Pulmonary artery endothelial cell (primary cell): ENCODE measurements at regions not wholly inside any gene's neighbourhood (a gene's known extent, or its start where the extent isn't known, plus 50 kb on each side); places are given as distances from the start of the nearest gene placed in this dataset.

ENCODE experiments used
- DNase-seq: peaks from one replicate; pipeline ENCODE4 v3.0.0-alpha.2; 2011; ENCODE audit warnings: low read depth, low spot score

DNA sequence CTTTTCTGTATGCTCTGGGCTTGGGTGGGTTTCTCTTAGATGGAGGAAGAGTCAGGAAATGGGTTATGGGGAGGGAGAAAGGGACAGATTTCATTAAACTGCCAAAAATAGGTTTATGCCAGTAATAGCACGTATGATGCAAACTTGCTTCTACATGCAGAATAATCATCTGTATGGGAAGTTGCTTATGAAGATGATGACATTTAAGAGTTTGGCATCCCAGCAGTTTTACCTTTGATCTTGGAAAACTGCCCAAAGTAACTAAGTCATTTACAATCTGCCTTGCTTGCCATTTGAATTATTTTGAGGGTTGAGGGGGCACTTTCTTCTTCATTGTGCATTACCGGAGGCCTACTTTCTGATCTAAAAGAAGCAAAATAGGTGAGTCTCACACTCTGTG is 282.9 kb upstream of the ANKRD55 start:
- no peak for DNase-seq

DNA sequence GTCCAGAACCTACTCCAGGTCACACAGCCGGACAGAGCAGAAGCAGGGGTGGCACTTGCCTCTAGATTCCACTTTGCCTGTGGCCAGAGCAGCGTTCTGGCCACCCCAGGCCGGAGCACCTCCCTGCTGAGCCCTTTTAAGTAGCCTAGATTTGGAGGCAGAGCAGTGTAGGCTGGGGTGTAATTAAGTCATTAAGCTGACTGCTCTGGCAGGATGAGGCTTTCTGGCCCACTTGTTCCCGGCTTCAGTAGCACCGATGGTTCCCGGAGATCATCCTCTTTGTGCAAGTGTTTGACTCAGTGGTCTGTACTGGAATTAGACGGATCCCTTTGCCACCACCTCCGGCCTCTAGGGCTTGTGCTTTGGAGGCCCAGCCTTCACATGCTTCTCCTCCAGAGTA is 281.9 kb upstream of the ANKRD55 start:
- no peak for DNase-seq

DNA sequence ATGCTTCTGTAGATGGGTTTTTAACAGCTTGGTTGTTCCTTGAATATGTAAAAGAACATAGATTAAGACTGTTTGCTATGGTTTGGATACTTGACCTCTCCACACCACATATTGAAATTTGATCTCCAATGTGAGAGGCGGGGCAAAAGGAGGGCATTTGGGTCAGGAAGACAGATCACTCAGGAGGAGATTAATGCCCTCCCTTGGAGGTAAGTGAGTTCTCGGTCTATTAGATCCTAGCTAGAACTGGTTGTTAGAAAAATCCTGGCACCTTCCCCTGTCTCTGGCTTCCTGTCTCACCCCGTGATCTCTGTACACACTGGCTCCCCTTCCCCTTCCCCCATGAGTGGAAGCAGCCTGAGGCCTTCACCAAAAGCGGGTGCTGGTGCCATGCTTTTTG is 281.1 kb upstream of the ANKRD55 start:
- no peak for DNase-seq

DNA sequence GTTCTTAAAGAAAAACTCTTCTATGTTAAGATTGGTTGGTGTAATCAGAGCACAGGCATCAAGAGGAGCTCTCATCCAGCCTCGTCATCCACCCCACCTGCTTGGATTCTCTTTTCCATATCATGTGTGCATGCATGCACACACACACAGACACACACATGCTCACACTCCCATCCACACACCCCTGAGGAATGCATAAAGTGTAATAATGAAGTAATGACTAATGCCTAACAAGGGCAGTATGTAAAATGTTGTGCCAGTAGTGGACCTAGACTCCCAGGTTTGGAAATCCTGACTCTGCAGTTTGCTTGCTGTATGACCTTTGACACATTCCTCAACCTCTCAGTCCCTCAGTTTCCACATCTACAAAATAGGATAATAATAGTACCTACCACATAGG is 280.0 kb upstream of the ANKRD55 start:
- no peak for DNase-seq

DNA sequence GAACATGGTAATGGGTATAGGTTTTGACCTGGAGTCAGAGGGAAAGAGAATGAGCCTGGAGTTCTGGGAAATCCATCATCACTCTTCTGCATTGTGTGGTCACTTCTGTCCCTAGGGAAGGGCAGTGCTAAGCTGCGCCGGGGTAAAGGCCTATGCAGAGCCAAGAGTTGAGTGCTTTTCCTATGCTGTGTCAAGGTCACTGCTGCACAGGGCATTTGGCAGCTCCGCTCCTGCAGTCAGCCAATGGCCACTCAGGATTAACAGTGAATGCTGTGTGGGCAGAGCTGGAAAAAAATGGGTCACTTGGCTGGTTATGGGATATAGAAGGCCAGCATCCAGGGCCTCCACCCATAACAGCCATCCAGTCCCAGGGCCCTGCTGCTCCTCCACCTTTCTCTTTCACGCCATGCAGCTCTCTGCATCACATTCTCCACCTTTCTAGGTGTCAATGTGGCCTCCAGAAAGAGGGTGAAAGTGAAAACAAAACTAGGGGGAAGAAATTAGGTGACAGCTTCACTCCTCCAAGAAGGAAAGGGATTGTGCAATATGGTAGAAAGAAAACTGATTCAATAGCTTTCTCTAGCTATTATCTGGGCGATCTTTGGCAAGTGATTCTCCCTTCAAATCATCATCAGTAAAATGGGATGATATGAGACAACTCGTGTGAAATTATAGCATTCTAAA is 279.3 kb upstream of the ANKRD55 start:
- no peak for DNase-seq

DNA sequence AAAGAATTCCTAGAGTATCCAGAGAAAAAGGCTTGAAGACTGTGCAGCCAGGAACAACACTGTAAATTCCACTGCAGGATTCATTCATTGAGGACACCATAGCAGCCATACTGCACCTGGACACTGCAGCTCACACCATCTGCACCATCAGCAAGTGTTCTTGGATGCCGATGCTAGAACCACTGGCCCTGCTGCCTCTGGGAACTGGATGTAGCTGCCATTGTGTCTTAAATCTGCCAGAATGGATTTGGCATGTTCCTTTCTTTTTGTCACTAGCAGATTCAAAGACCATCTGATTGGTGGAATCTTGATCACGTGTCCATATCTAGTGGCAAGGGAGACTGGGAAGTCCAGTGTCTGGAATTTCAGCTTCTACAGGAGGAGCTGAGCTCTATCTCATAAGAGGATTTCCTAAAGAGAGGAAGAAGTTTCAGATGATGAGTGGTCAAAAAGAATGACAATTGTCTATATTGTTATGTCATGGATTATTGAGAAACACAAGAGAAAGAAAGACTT is 278.3 kb upstream of the ANKRD55 start:
- no peak for DNase-seq

DNA sequence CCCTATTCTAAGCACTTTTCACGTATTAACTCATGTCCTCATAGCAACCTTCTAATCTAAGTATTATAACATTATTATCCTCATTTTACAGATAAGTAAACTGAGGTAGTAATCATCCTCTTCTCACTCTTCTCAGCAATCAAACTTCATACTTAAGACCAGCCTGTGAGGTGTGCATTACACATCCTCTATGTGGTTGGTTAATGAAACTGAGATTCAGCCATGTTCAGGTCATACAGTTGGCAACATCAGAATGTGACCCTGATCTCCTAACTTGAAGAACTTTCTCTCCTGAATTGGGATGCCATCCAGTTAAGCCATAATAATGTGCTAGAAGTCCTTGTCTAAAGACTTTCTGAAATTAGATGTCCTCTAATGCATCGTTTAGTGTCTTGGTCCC is 275.1 kb upstream of the ANKRD55 start:
- DNase-seq = no peak

DNA sequence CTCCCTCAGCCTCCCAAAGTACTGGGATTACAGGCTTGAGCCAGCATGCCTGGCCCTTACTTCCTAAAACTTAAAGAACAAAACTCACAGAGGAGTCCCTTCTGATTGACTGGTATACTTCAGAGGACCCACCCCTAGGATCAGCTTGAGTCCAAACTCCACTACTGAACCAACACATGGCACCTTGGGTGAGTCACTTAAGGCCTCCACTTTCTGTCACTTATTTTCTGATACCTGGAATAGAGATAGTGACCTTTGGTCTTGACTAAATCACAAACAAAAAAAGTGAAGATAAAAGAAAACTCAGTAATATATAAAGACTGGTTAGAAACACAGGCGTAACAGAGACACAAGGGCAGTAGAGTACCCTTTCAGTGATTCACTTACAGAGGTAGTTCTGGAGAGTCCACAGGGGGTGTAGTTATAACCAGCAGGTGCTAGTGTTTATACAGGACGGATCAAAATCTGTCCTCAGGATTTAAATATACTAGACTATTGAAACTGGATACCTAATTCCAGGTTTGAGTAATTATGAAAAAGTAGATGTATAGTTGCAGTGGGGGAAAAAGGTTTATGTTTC is 274.3 kb upstream of the ANKRD55 start:
- no peak for DNase-seq

DNA sequence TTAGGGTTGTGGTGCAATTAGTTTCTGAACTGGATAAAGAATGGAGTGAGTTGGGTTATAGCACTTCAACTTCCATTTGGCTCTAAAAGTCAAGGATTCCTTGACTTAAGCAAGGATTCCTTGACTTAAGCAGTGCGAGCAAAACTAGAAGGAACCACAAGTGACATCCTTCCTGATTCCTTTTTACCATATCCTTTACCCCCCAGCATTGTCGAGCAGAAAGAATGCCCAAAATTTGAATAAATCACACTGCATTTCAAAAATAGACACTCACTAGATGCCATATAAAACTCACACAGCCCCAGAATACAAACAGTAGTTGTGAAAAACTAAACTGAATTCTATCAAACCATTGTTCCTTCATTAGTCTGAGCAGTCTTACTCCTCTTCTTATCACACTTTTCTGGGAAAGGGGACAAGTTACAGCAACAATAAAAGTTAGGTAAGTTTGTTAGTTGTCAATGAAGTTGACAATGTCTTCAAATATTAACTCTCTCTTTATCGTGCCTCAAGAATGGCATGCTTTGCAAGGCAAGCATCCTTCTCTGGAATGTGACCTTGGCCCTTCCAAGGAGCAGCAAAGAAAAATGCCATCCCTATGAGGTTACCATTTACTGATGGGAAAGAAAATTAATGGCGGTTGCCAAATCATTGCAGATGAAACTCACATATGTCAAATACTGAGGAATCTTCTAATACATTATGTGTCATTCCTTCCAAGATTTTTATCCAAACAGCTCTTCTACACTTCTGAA is 273.3 kb upstream of the ANKRD55 start:
- DNase-seq = no peak

DNA sequence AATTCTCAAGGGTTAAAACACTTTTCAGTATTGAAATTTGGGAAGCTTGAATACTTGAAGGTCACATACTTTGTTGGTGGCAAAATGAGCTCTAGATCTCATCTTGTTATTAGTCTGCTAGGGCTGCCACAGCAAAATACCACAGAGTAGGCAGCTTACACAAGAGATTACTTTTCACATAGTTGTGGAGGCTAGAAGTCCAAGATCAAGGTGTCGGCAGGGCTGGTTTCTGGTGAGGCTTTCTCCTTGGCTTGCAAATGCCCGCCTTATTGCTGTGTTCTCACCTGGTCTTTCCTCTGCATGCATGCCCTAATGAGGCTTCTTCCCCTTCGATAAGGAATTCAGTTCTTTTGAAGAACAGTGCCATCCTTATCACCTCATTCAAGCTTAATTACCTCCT is 270.8 kb upstream of the ANKRD55 start:
- no peak for DNase-seq

DNA sequence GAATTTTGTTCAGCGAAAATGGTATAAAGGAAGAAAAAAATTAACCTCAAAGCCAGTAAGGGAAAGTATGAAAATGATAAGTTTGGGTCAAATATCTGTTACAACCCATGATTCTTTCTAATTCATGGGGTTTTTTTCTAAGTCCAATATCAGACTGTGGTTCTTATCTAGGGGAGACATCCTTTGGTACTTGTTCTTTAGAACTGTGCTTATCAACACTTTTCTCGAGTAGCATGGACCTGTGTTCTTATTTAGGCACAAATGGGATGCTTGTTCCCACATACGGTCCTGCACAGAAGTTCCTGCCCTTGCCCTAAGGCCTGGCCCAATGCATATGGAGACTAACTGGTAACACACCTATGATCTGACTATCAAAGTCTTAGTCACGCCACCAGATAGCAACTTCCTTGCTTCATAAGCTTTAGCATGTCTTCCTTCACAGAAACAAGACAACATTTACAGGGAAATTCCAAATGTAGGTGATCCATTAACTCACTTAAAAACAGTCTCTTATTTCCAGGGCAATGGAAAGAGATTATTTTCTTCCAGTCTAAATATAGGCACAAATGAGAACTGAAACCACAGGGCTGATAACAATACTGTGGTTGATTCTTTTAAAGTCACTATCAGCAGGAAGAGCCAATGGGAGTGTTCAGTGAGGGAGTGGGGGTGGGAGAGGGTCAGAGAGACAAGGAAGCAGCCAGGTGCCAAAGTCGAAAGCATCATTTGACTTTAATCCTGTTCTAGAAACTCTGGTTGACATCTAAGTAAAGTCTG is 268.8 kb upstream of the ANKRD55 start:
- no peak for DNase-seq

DNA sequence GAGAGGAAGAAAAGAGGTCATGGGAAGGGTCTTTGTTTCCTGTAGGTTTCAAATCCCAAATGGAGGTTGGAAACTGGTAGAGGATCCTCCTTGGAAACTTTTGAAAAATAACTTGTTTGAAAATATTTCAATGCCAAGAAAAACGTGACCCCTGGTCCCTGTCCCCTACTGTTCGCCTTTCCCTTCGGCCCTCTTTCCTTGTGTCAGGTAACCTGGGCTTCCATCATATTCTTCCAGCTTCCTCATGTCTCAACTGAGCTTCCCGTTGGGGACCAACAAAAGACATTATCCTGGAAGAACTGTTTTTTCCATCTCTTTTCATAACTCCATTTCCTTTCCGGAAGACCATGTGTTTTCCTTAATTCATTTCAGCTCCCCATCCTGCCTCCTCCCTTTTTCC is 266.8 kb upstream of the ANKRD55 start:
- no peak for DNase-seq

DNA sequence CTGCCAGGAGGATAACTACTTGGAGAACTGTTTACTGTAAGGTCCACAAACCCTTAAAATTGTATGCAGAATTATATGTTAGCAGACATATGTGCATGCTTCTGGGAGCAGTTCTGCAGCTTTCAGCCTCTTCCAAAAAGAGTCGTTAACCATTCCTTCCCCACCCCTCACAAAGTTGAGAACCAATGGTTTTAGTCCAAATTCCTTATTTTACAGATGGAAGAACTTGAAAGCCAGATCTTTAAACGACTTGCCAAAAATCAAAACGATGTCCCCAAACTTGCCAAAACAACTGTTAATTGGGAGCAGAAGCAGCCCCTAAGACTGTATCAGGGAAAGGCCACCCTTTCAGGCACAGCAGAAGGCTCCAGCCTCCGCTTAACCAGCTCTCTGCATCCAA is 266.4 kb upstream of the ANKRD55 start:
- no peak for DNase-seq

DNA sequence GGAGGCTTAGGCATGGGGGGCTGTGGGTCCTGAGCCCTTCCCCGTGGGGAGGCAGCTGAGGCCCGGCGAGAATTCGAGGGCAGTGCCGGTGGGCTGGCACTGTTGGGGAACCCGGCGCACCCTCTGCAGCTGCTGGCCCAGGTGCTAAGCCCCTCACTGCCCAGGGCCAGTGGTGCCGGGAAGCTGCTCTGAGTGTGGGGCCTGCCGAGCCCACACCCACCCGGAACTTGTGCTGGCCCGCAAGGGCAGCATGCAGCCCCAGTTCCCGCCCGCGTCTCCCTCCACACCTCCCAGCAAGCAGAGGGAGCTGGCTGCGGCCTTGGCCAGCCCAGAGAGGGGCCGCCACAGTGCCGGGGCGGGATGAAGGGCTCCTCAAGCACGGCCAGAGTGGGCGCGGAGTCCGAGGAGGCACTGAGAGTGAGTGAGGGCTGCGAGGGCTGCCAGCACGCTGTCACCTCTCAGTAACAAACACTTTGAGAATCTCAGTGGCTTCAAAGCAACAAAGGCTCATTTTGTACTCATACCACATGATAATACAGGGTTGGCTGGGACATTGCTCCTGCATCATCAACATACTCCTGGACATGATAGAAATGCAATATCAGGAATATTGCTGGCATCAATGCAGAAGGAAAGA is 265.7 kb upstream of the ANKRD55 start:
- no peak for DNase-seq

DNA sequence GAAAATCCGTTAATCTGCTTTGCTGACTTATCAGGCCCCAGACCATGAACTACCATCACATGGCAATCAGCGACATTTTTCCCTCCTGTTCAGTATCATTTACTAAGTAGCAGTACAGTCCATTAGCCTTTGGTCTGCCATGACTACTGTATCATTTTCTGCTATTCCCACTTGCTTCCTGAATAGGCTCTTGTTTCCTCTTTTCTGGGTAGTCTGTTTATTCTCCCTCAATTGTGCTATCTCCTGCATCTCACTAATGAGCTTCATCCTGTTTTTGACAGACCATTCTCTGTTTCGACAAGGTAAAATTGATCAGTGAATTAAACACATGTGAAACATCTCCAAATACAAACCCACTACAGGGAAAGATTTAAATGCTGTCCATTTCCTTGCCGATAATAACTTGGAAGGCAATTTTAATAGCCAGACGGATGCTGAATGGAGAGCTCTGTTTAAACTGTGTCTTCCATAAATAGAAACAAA is 263.5 kb upstream of the ANKRD55 start:
- DNase-seq = no peak

DNA sequence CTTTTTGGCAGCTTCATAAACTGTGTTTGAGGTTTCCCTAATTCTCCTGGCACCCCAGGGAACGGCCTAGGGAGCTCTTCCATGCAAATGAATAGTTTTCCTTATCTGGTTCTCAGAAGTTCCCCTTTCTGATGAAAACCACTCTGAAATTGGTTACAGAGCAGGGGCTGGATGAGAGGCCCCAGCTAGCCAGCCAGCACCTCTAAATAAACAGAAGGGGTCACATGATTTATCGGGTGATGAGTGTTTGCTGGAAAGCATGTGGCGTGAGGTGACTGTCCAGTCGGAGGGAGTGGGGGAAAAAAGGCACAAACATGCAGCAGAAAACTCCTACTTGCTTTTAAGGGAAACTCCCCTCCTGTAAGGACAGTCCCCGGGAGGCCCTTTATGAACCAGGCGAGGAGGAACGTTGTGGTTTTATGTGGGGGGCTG is 261.2 kb upstream of the ANKRD55 start:
- DNase-seq = no peak

DNA sequence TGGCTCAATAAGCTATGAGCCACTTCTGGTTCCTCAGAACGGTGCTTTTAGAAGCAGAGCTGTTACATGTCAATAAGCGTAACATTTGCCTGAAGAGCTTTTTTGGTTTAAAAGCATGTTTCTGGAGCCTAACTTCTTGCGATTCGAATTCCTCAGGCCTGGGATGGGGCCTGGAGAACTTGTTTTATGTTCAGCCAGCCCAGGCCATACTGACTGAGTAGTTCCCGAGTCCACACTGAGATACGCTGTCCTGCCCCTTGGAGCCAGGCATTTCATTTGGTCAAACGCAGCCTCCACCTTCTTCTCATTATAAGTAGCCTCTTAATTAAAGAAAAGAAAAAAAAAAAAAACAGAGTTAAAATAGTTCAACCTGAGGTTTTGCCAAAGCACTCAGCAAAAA is 260.6 kb upstream of the ANKRD55 start:
- DNase-seq = no peak

DNA sequence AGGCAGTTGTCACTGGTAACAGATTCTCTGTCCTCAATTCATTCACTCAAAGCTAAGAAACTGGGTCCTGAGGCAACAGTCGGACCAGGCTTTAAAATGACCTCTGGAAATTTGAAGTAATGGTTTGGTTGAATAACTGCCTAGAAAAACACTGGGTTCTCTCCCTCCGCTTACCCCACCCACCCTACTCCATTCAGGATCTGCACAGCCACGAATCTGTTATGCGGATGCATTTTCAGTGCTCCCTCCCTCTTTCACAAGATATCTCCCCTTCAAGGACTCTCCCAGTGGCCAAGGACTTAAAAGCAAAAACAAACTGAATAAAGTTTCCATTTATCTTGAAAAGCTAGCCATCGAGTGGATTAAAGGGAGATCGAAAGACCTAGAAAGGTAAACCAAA is 260.2 kb upstream of the ANKRD55 start:
- DNase-seq = no peak

DNA sequence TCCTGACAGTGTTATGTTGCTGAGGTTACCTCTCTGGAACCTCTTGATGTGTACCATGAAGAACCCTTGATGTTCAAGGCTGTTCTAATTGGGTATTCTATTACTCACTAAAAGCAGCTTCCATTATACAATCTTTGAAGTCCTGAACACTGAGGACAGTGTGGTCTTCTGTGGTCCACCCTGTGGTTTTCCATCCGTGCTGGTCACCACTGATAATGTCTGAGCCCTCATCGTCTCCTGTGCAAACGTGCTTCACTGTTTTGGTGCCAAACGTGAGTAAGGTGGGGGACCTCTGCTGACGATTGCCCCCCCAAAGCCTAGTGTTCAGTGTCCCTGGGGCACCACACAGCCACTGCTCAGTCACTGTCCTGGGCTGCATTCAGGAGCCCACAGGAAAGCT is 259.7 kb upstream of the ANKRD55 start:
- no peak for DNase-seq

DNA sequence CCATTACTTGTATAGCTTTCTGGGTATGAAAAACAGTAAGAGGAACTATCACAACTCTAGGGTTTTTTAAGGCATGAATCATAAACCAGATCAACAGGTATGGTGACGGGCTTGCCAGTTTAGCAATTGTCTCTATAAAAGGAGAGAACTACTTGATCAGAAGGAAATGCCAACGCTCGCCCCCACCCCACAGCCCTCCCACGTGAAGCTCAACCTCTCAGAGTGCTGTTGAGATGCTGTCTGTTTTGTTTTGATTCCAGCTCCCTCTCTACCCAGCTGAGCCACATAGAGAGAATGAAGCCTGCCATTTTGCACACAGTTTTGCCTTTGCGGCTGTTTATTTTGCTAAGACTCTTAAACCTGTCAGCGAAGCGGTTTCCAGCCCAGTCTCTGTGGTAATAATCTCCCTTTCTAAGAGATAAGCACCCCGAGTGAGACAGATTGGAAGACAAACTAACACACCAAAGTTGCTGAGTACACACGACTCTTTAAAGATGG is 257.9 kb upstream of the ANKRD55 start:
- no peak for DNase-seq

DNA sequence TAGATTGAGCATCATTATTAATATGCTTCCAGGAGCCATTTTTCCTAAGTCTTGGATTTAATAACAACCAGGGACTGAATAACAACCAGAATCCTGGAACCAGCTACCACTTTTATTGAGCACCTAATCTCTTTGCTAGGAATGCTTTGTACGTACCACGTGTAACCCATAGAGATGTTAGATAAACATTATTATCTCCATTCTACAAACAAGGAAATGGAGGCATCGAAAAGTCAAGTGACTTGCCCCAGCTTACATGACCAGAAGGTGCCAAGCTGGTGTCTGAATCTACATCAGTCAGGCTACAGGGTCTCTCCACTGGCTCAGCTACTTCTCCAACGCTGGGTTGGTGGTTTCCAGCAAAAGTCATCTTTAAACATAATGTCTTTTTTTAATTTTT is 256.1 kb upstream of the ANKRD55 start:
- no peak for DNase-seq
